PFSK-1 (cell line): ENCODE measurements at regions not wholly inside any gene's neighbourhood (a gene's known extent, or its start where the extent isn't known, plus 50 kb on each side); places are given as distances from the start of the nearest gene placed in this dataset.

Source experiments
- FOXP2 ChIP-seq: optimal IDR thresholded peaks from 2 replicates; pipeline ENCODE3; 2011; ENCODE audit warnings: borderline replicate concordance, control low read depth, inconsistent platforms; ENCODE audit not compliant: insufficient read depth; ENCODE audit errors: extremely low read length, extremely low read depth
- POLR2AphosphoS5 ChIP-seq: IDR thresholded peaks from 2 replicates; pipeline ENCODE4 v1.6.1; 2012; ENCODE audit warnings: low read depth, mild to moderate bottlenecking, control low read depth, low read length, moderate library complexity
- REST ChIP-seq, 2 experiments: IDR thresholded peaks; 2 replicates each; pipeline versions ENCODE4 v1.6.1 to v1.8.0; 2011 to 2012; ENCODE audit warnings: low read depth in 2 of 2, low read length in 2 of 2, control low read depth in 1 of 2, inconsistent platforms in 1 of 2, mild to moderate bottlenecking in 1 of 2, moderate library complexity in 1 of 2; ENCODE audit not compliant: insufficient read depth in 1 of 2
- SIN3A ChIP-seq: IDR thresholded peaks from 2 replicates; pipeline ENCODE4 v1.6.1; 2012; ENCODE audit warnings: mild to moderate bottlenecking, low read length, moderate library complexity, borderline replicate concordance; ENCODE audit not compliant: insufficient read depth
- TAF1 ChIP-seq: IDR thresholded peaks from 2 replicates; pipeline ENCODE4 v1.6.1; 2012; ENCODE audit warnings: low read length, control low read depth, borderline replicate concordance; ENCODE audit not compliant: insufficient read depth

GRCh38 chr22:49655168-49655812 is 172.4 kb downstream of the BRD1 start:
- no peak for TF ChIP-seq REST (IDR thresholded peaks at IDR 0.05; ENCODE audit: insufficient read depth in 1 of 2, low read depth in 2 of 2, low read length in 2 of 2)
- TF ChIP-seq POLR2AphosphoS5 = no peak
- TF ChIP-seq TAF1 = no peak
- no peak for TF ChIP-seq SIN3A
- no peak for TF ChIP-seq FOXP2
